ENCODE measurements at regions not wholly inside any gene's neighbourhood (a gene's known extent, or its start where the extent isn't known, plus 50 kb on each side); places are given as distances from the start of the nearest gene placed in this dataset.

GRCh38 chr11:40062616-40063015 is 1396.8 kb downstream of the LRRC4C start:
- no peak for DNase-seq

GRCh38 chr11:40061221-40061620 is 1398.2 kb downstream of the LRRC4C start:
- DNase-seq: no peak

- DNase-seq: no peak
Observed at GRCh38 chr11:40054631-40055030, 1404.8 kb downstream of the LRRC4C start.

- DNase-seq: no peak
Observed at GRCh38 chr11:40045312-40045711, 1414.1 kb downstream of the LRRC4C start.

- no peak for DNase-seq
Observed at GRCh38 chr11:40037005-40037404, 1422.4 kb downstream of the LRRC4C start.

- no peak for DNase-seq
Observed at GRCh38 chr11:40032331-40032730, 1427.1 kb downstream of the LRRC4C start.

GRCh38 chr11:40030867-40031266 is 1428.6 kb downstream of the LRRC4C start:
- no peak for DNase-seq

GRCh38 chr11:40029391-40029790 is 1430.1 kb downstream of the LRRC4C start:
- DNase-seq: no peak

GRCh38 chr11:40027720-40028119 is 1431.7 kb downstream of the LRRC4C start:
- DNase-seq: no peak

GRCh38 chr11:40023724-40024123 is 1435.7 kb downstream of the LRRC4C start:
- DNase-seq: no peak

GRCh38 chr11:40010011-40010410 is 1449.4 kb downstream of the LRRC4C start:
- DNase-seq: no peak

GRCh38 chr11:39992551-39992950 is 1466.9 kb downstream of the LRRC4C start:
- DNase-seq: no peak

GRCh38 chr11:39990421-39990831 is 1469.0 kb downstream of the LRRC4C start:
- DNase-seq: no peak

GRCh38 chr11:39975091-39975490 is 1484.4 kb downstream of the LRRC4C start:
- no peak for DNase-seq

GRCh38 chr11:39972461-39972860 is 1487.0 kb downstream of the LRRC4C start:
- no peak for DNase-seq

- DNase-seq: no peak
Observed at GRCh38 chr11:39971938-39972337, 1487.5 kb downstream of the LRRC4C start.

GRCh38 chr11:39968071-39968470 is 1491.4 kb downstream of the LRRC4C start:
- DNase-seq: no peak

- DNase-seq: no peak
Observed at GRCh38 chr11:39965701-39966100, 1493.8 kb downstream of the LRRC4C start.

- no peak for DNase-seq
Observed at GRCh38 chr11:39960206-39960605, 1499.2 kb downstream of the LRRC4C start.

GRCh38 chr11:39932966-39933365 is 1526.5 kb downstream of the LRRC4C start:
- DNase-seq: no peak

GRCh38 chr11:39917256-39917655 is 1542.2 kb downstream of the LRRC4C start:
- DNase-seq: no peak

GRCh38 chr11:39910087-39910486 is 1549.4 kb downstream of the LRRC4C start:
- DNase-seq: no peak

- DNase-seq: no peak
Observed at GRCh38 chr11:39860931-39861330, 1598.5 kb downstream of the LRRC4C start.

- no peak for DNase-seq
Observed at GRCh38 chr11:39817241-39817640, 1642.2 kb downstream of the LRRC4C start.

- DNase-seq: no peak
Observed at GRCh38 chr11:39810358-39810757, 1649.1 kb downstream of the LRRC4C start.
